ENCODE measurements at regions not wholly inside any gene's neighbourhood (a gene's known extent, or its start where the extent isn't known, plus 50 kb on each side); places are given as distances from the start of the nearest gene placed in this dataset.

DNA sequence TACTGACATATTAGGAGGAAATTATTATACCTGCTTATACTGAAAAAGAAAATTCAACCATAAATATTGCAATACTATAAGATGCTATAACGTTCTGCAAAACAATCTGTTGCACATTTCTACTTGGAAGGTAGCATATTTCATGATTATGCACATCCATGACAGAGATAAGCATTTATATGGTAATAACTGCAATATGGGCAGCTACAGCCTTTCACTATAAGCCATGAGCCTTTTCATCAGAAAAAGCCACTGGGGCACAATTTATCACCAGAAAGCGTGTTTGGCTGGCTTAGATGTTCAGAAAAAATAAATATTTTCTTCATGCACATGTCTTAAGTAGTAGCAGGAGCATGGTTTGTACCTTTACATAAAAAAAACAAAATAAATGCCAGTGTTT, 340.7 kb downstream of the GALC start:
- intact Hi-C loops (cut with micrococcal nuclease): no loop called here
- Histone ChIP-seq H4K91ac (ENCODE audit: insufficient read depth, low read depth, low read length) (no peak overlapping the region), H3K4me3 (ENCODE audit: insufficient read depth, low read depth, low read length) (no peak overlapping the region), H2BK120ac (ENCODE audit: low read depth, low read length) (no peak overlapping the region), H3K23ac (ENCODE audit: low read depth, low read length) (no peak overlapping the region), H2BK5ac (ENCODE audit: low read depth, low read length, poor library complexity, severe bottlenecking) (no peak overlapping the region), H3K9ac (ENCODE audit: low read depth, low read length) (no peak overlapping the region), H3K4me2 (ENCODE audit: low read depth, low read length) (no peak overlapping the region), H2BK20ac (ENCODE audit: low read depth, low read length) (no peak overlapping the region), H2AFZ (replicated peaks; ENCODE audit: low read length, poor library complexity) (no peak overlapping the region), H3K9me3 (ENCODE audit: control insufficient read depth, insufficient read depth, low read length) (peaks cover 15% of the 10 kb centered on the region), H2BK15ac (ENCODE audit: low read depth, low read length) (no peak overlapping the region), H3K27ac (ENCODE audit: insufficient read depth, low read length) (no peak overlapping the region), H3K9me1 (ENCODE audit: insufficient read depth, low read length) (no peaks in the 10 kb centered on the region), H3K4me1 (ENCODE audit: control insufficient read depth, insufficient read depth, low read length) (no peaks in the 10 kb centered on the region), H4K5ac (ENCODE audit: low read depth, low read length) (no peak overlapping the region), H3K56ac (ENCODE audit: extremely low read depth, insufficient read depth, low read length) (no peak overlapping the region), H4K8ac (ENCODE audit: low read depth in 2 of 2, low read length in 2 of 2) (no peak overlapping the region), H2AK9ac (replicated peaks; ENCODE audit: low read depth, low read length, poor library complexity) (no peak overlapping the region), H3K79me1 (ENCODE audit: low read depth in 1 of 2, low read length in 2 of 2) (no peaks in the 10 kb centered on the region), H3K27me3 (ENCODE audit: control insufficient read depth, insufficient read depth, low read length) (no peaks in the 10 kb centered on the region), H3K36me3 (ENCODE audit: control insufficient read depth, insufficient read depth, low read length) (no peaks in the 10 kb centered on the region), H3K4ac (ENCODE audit: low read depth, low read length) (no peak overlapping the region), H3K18ac (ENCODE audit: low read depth, low read length) (no peak overlapping the region), H3K14ac (replicated peaks; ENCODE audit: low read depth, low read length) (no peak overlapping the region), H4K20me1 (ENCODE audit: insufficient read depth, low read length) (no peaks in the 10 kb centered on the region), H2AK5ac (ENCODE audit: low read depth, low read length) (no peak overlapping the region)
- dilution Hi-C loops (cut with HindIII; ENCODE audit: low sequenced_read_pairs, unreplicated experiment): no loop called here
- no CpG with 5 or more reads among the region's 2 CpGs for WGBS, 2 experiments (ENCODE audit: extremely low coverage in 2 of 2, insufficient read length in 1 of 2)
- in situ Hi-C loops (cut with MboI; ENCODE audit: low sequenced_read_pairs): no loop called here
- TF ChIP-seq RAD21 (IDR thresholded peaks at IDR 0.05; ENCODE audit: low read length) (no peak), MAFK (IDR thresholded peaks at IDR 0.05; ENCODE audit: low read depth, low read length) (no peak), POLR2A (IDR thresholded peaks at IDR 0.05; ENCODE audit: low read depth, low read length) (no peak), BHLHE40 (IDR thresholded peaks at IDR 0.05; ENCODE audit: low read depth, low read length) (no peak), MXI1 (IDR thresholded peaks at IDR 0.05; ENCODE audit: borderline replicate concordance, low read depth, low read length) (no peak), CHD1 (IDR thresholded peaks at IDR 0.05; ENCODE audit: low read depth, low read length) (no peak), FOS (IDR thresholded peaks at IDR 0.05; ENCODE audit: low read depth, low read length) (no peak)
- TF ChIP-seq, protein P1, sequence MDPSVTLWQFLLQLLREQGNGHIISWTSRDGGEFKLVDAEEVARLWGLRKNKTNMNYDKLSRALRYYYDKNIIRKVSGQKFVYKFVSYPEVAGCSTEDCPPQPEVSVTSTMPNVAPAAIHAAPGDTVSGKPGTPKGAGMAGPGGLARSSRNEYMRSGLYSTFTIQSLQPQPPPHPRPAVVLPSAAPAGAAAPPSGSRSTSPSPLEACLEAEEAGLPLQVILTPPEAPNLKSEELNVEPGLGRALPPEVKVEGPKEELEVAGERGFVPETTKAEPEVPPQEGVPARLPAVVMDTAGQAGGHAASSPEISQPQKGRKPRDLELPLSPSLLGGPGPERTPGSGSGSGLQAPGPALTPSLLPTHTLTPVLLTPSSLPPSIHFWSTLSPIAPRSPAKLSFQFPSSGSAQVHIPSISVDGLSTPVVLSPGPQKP (IDR thresholded peaks at IDR 0.05; ENCODE audit: borderline replicate concordance, low read depth, low read length): no peak
- TF ChIP-seq, protein P2, sequence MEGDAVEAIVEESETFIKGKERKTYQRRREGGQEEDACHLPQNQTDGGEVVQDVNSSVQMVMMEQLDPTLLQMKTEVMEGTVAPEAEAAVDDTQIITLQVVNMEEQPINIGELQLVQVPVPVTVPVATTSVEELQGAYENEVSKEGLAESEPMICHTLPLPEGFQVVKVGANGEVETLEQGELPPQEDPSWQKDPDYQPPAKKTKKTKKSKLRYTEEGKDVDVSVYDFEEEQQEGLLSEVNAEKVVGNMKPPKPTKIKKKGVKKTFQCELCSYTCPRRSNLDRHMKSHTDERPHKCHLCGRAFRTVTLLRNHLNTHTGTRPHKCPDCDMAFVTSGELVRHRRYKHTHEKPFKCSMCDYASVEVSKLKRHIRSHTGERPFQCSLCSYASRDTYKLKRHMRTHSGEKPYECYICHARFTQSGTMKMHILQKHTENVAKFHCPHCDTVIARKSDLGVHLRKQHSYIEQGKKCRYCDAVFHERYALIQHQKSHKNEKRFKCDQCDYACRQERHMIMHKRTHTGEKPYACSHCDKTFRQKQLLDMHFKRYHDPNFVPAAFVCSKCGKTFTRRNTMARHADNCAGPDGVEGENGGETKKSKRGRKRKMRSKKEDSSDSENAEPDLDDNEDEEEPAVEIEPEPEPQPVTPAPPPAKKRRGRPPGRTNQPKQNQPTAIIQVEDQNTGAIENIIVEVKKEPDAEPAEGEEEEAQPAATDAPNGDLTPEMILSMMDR (conservative IDR thresholded peaks at IDR 0.05; ENCODE audit: low read depth, low read length): no peak
- TF ChIP-seq, protein P3, sequence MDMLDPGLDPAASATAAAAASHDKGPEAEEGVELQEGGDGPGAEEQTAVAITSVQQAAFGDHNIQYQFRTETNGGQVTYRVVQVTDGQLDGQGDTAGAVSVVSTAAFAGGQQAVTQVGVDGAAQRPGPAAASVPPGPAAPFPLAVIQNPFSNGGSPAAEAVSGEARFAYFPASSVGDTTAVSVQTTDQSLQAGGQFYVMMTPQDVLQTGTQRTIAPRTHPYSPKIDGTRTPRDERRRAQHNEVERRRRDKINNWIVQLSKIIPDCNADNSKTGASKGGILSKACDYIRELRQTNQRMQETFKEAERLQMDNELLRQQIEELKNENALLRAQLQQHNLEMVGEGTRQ (IDR thresholded peaks at IDR 0.05; ENCODE audit: low read depth, low read length): no peak
- POLR2A ChIA-PET (ENCODE audit: unreplicated experiment): no interaction called here
- CTCF ChIA-PET: no interaction called here
- no TSS peak for BruUV-seq (replicated peaks)
- ATAC-seq (ENCODE audit: low read depth): no peak
- DNase-seq: no peak

All from IMR-90 (cell line).